MM.1S (cell line): ENCODE measurements at regions not wholly inside any gene's neighbourhood (a gene's known extent, or its start where the extent isn't known, plus 50 kb on each side); places are given as distances from the start of the nearest gene placed in this dataset.

ENCODE experiments used
- DNase-seq: peaks from one replicate; pipeline ENCODE4 v3.0.0-alpha.2; 2015
- H2AFZ ChIP-seq: fragments of 300-600 bp; sonication (generic); 2 replicates; pipeline ENCODE4 v1.6.0; 2016; ENCODE audit warnings: antibody characterized with exemption, low read length
- H3F3A ChIP-seq: fragments of 300-600 bp; sonication (generic); 2 replicates; pipeline ENCODE4 v1.6.1; 2016; ENCODE audit warnings: mild to moderate bottlenecking, antibody characterized with exemption, low read length, moderate library complexity, mixed read lengths; ENCODE audit not compliant: insufficient read depth
- H3K27ac ChIP-seq: fragments of 300-600 bp; sonication (generic); 2 replicates; pipeline ENCODE4 v1.5.1; 2016; ENCODE audit warnings: mild to moderate bottlenecking, low read length
- H3K27me3 ChIP-seq: fragments of 300-600 bp; sonication (generic); replicated peaks from 2 replicates; pipeline ENCODE4 v1.6.0; 2016; ENCODE audit warnings: low read length; ENCODE audit not compliant: insufficient read depth
- H3K36me3 ChIP-seq: fragments of 300-600 bp; sonication (generic); replicated peaks from 2 replicates; pipeline ENCODE4 v1.6.1; 2016; ENCODE audit warnings: mild to moderate bottlenecking, low read length, mixed read lengths; ENCODE audit not compliant: insufficient read depth
- H3K4me1 ChIP-seq: fragments of 300-600 bp; sonication (generic); 2 replicates; pipeline ENCODE4 v1.6.1; 2016; ENCODE audit warnings: low read length, mixed read lengths
- H3K4me2 ChIP-seq: fragments of 300-600 bp; sonication (generic); 2 replicates; pipeline ENCODE4 v1.6.0; 2016; ENCODE audit warnings: low read depth, low read length
- H3K4me3 ChIP-seq: fragments of 300-600 bp; sonication (generic); 2 replicates; pipeline ENCODE4 v1.5.1; 2016; ENCODE audit warnings: low read length, mixed read lengths
- H3K79me2 ChIP-seq: fragments of 300-600 bp; sonication (generic); 2 replicates; pipeline ENCODE4 v1.6.1; 2016; ENCODE audit warnings: mixed run types, low read length, mixed read lengths
- H3K9ac ChIP-seq: fragments of 300-600 bp; sonication (generic); 2 replicates; pipeline ENCODE4 v1.6.1; 2016; ENCODE audit warnings: low read length, mixed read lengths
- H3K9me2 ChIP-seq: fragments of 300-600 bp; sonication (generic); replicated peaks from 2 replicates; pipeline ENCODE4 v1.6.1; 2016; ENCODE audit warnings: mild to moderate bottlenecking, low read length, mixed read lengths; ENCODE audit not compliant: insufficient read depth
- H3K9me3 ChIP-seq: fragments of 300-600 bp; sonication (generic); replicated peaks from 2 replicates; pipeline ENCODE4 v1.6.1; 2016; ENCODE audit warnings: mild to moderate bottlenecking, low read length, mixed read lengths; ENCODE audit not compliant: insufficient read depth
- H4K20me1 ChIP-seq: fragments of 300-600 bp; sonication (generic); 2 replicates; pipeline ENCODE4 v1.6.1; 2016; ENCODE audit warnings: mild to moderate bottlenecking, low read length, moderate library complexity, mixed read lengths; ENCODE audit not compliant: insufficient read depth
- EZH2 ChIP-seq: fragments of 300-600 bp; sonication (generic); optimal IDR thresholded peaks from 2 replicates; pipeline ENCODE3; 2017; ENCODE audit warnings: low read depth, mild to moderate bottlenecking, antibody characterized with exemption, low read length, mixed read lengths
- EZH2phosphoT487 ChIP-seq: fragments of 300-600 bp; sonication (generic); IDR thresholded peaks from 2 replicates; pipeline ENCODE4 v1.6.1; 2018; ENCODE audit warnings: antibody characterized with exemption, low read length
- TF ChIP-seq, protein P1 (sequence below): fragments of 300-600 bp; sonication (generic); IDR thresholded peaks from 2 replicates; pipeline ENCODE4 v1.5.1; 2016; ENCODE audit warnings: antibody characterized with exemption, low read length, mixed read lengths

DNA sequence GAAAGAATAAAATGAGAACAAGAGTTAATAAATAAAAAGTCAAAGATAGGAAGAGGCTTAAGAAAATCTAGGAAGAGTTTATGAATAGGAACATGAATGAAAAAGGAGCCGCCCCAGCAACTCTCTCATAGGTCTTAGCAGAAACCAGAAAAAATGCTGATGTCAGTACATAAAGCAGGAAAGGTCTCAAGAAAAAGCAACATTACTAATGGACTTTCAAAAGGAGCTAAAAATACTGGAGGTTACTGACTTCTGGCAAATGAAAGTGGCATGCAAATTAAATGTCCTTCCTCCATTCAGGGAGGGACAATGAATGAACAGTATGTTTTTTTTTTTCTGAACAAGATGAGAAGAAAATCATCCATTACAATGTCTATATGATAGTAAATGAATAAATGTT is 387.6 kb downstream of the BRINP2 start:
- Histone ChIP-seq H3K9me3 (0 out of 2 replicates have a peak, but pooled peaks cover 3% of the 10 kb centered on the region), H3K9ac (no peak overlapping the region), H3K27me3 (peaks cover 59% of the 10 kb centered on the region), H3K36me3 (no peaks in the 10 kb centered on the region), H3K79me2 (no peaks in the 10 kb centered on the region), H3K27ac (peak overlapping the region; percentile 2; the same call in 1 of the 2 replicates), H3K4me2 (peak overlapping the region; percentile 15), H4K20me1 (no peaks in the 10 kb centered on the region), H3K9me2 (no peaks in the 10 kb centered on the region), H3K4me3 (no peak overlapping the region), H3F3A (peaks cover 9% of the 10 kb centered on the region), H3K4me1 (peaks cover 36% of the 10 kb centered on the region), H2AFZ (no peak overlapping the region)
- TF ChIP-seq EZH2phosphoT487: no peak
- TF ChIP-seq, protein P1, sequence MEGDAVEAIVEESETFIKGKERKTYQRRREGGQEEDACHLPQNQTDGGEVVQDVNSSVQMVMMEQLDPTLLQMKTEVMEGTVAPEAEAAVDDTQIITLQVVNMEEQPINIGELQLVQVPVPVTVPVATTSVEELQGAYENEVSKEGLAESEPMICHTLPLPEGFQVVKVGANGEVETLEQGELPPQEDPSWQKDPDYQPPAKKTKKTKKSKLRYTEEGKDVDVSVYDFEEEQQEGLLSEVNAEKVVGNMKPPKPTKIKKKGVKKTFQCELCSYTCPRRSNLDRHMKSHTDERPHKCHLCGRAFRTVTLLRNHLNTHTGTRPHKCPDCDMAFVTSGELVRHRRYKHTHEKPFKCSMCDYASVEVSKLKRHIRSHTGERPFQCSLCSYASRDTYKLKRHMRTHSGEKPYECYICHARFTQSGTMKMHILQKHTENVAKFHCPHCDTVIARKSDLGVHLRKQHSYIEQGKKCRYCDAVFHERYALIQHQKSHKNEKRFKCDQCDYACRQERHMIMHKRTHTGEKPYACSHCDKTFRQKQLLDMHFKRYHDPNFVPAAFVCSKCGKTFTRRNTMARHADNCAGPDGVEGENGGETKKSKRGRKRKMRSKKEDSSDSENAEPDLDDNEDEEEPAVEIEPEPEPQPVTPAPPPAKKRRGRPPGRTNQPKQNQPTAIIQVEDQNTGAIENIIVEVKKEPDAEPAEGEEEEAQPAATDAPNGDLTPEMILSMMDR: no peak
- peak; percentile 92 for DNase-seq

DNA sequence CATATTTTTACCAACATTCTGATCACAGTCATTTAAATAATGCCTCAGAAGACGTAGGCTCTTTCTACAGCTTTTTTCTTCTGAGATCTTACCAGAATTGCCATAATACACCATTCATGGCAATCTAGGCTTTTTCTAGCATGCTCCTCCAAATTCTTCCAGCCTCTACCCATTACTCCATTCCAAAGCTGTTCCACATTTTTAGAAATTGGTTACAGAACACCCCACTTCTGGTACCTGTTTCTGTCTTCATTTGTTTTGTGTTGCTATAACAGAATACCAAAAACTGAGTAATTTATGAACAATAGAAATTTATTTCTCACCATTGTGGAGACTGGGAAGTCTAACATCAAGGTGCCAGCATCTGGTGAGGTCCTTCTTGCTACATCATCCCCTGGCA is 385.4 kb downstream of the BRINP2 start:
- Histone ChIP-seq H3K27ac (no peak overlapping the region), H3K27me3 (peaks cover 46% of the 10 kb centered on the region), H3K9me3 (0 out of 2 replicates have a peak, but pooled peaks cover 3% of the 10 kb centered on the region), H3K36me3 (no peaks in the 10 kb centered on the region), H3K9ac (no peak overlapping the region), H3K79me2 (no peaks in the 10 kb centered on the region), H3K9me2 (no peaks in the 10 kb centered on the region), H3K4me3 (no peak overlapping the region), H4K20me1 (no peaks in the 10 kb centered on the region), H3F3A (peaks cover 9% of the 10 kb centered on the region), H3K4me1 (peaks cover 28% of the 10 kb centered on the region), H2AFZ (no peak overlapping the region), H3K4me2 (no peak overlapping the region)
- DNase-seq: no peak
- TF ChIP-seq EZH2phosphoT487: no peak
- no peak for TF ChIP-seq EZH2
- TF ChIP-seq, protein P1: no peak

GRCh38 chr1:177547200-177547599 is 376.4 kb downstream of the BRINP2 start:
- TF ChIP-seq EZH2phosphoT487 (no peak), EZH2 (no peak)
- TF ChIP-seq, protein P1: no peak
- H3K27ac ChIP-seq: no peak overlapping the region
- H3K27me3 ChIP-seq: no peaks in the 10 kb centered on the region
- no peak overlapping the region for H3K4me3 ChIP-seq
- no peaks in the 10 kb centered on the region for H4K20me1 ChIP-seq
- H3K79me2 ChIP-seq: no peaks in the 10 kb centered on the region
- no peak overlapping the region for H3K4me2 ChIP-seq
- no peak for DNase-seq
- H3K9me2 ChIP-seq: no peaks in the 10 kb centered on the region
- no peaks in the 10 kb centered on the region for H3K36me3 ChIP-seq
- no peak overlapping the region for H2AFZ ChIP-seq
- no peaks in the 10 kb centered on the region for H3K4me1 ChIP-seq
- H3K9me3 ChIP-seq: no peaks in the 10 kb centered on the region
- no peak overlapping the region for H3K9ac ChIP-seq
- H3F3A ChIP-seq: no peaks in the 10 kb centered on the region
